ENCODE measurements at regions not wholly inside any gene's neighbourhood (a gene's known extent, or its start where the extent isn't known, plus 50 kb on each side); places are given as distances from the start of the nearest gene placed in this dataset.

DNA sequence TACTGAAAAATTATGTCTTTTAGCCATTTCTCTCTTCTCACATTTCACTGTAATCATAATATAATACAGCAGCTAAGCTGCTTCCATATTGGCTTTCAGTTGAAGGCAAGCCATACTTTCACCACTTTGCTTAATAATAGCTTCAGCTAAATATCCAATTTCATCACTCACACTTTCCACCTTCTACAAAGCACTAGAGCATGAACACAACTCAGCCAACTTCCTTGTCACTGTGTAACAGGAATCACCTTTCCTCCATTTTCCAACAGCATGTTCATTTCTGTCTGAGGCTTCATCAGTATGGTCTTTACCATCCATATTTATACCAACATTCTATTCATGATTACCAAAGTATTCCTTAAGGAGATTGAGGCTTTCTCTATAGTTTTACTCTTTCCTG is 219.8 kb upstream of the CTSO start:
- Histone ChIP-seq H3K27ac (no peak overlapping the region), H3K9me3 (no peaks in the 10 kb centered on the region), H3K36me3 (no peaks in the 10 kb centered on the region), H3K27me3 (no peaks in the 10 kb centered on the region), H3K4me3 (no peak overlapping the region), H3K4me1 (no peaks in the 10 kb centered on the region)
- ATAC-seq (no peak), DNase-seq (no peak)
- TF ChIP-seq, protein P1, sequence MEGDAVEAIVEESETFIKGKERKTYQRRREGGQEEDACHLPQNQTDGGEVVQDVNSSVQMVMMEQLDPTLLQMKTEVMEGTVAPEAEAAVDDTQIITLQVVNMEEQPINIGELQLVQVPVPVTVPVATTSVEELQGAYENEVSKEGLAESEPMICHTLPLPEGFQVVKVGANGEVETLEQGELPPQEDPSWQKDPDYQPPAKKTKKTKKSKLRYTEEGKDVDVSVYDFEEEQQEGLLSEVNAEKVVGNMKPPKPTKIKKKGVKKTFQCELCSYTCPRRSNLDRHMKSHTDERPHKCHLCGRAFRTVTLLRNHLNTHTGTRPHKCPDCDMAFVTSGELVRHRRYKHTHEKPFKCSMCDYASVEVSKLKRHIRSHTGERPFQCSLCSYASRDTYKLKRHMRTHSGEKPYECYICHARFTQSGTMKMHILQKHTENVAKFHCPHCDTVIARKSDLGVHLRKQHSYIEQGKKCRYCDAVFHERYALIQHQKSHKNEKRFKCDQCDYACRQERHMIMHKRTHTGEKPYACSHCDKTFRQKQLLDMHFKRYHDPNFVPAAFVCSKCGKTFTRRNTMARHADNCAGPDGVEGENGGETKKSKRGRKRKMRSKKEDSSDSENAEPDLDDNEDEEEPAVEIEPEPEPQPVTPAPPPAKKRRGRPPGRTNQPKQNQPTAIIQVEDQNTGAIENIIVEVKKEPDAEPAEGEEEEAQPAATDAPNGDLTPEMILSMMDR (IDR thresholded peaks at IDR 0.05 in 4 of 5, conservative IDR thresholded peaks at IDR 0.05 in 1 of 5) = no peak
- no peak for TF ChIP-seq POLR2A (IDR thresholded peaks at IDR 0.05)
- in situ Hi-C loops (cut with MboI; ENCODE audit: low sequenced_read_pairs in 4 of 4) (no loop called here), intact Hi-C loops (cut with DNase I; ENCODE audit: low total_unique reads) (no loop called here)

DNA sequence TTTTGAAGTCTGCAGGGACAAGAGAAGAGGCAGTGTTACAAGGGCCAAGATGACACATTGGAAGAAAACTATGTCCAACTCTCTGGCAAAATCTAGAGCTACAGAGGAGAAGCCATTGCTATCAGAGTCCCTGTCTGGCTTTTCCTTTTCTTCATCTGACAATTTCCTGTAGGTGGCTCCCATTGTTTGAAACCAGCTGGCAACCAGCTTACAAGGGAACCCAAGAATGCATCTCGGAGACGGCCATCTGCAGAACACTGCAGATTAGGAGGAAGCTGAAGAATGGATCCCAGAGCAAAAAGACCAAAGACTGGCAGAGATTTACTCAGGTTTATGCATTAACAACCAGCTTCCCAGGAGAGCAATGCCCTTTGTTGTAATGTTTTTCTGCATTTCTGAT is 216.2 kb upstream of the CTSO start:
- no peak overlapping the region for H3K4me3 ChIP-seq
- H3K4me1 ChIP-seq = no peaks in the 10 kb centered on the region
- no peak for DNase-seq
- H3K36me3 ChIP-seq = no peaks in the 10 kb centered on the region
- H3K9me3 ChIP-seq = no peaks in the 10 kb centered on the region
- no peak for TF ChIP-seq POLR2A (IDR thresholded peaks at IDR 0.05)
- TF ChIP-seq, protein P1 (IDR thresholded peaks at IDR 0.05 in 4 of 5, conservative IDR thresholded peaks at IDR 0.05 in 1 of 5) = no peak
- no peak for ATAC-seq
- H3K27ac ChIP-seq = no peak overlapping the region
- in situ Hi-C loops (cut with MboI; ENCODE audit: low sequenced_read_pairs in 4 of 4) = no loop called here
- H3K27me3 ChIP-seq = no peaks in the 10 kb centered on the region
- intact Hi-C loops (cut with DNase I; ENCODE audit: low total_unique reads) = no loop called here

DNA sequence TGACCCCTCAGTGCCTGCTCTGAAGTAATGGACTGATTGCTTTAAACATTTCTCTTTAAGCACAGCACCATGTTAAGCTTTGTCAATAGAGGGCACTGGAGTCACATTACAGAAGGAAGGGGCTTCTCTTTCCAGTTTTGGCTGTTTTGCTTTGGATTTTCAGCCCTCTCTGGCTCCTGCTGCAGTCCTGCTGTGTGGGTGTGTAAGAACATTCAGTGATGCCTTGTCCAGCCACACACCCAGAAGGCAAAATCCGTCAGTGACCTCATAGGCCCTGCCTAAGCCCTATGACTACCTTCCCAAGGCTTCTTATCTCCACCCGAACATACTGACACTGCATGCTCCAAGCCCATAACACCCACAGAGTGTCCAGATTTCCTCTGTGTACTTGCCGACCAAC is 215.3 kb upstream of the CTSO start:
- Histone ChIP-seq H3K9me3 (no peaks in the 10 kb centered on the region), H3K4me3 (no peak overlapping the region), H3K27ac (no peak overlapping the region), H3K27me3 (no peaks in the 10 kb centered on the region), H3K36me3 (no peaks in the 10 kb centered on the region), H3K4me1 (no peaks in the 10 kb centered on the region)
- ATAC-seq (peak in 1 of 2 donors; percentile 16), DNase-seq (no peak)
- no peak for TF ChIP-seq POLR2A (IDR thresholded peaks at IDR 0.05)
- TF ChIP-seq, protein P1 (IDR thresholded peaks at IDR 0.05 in 4 of 5, conservative IDR thresholded peaks at IDR 0.05 in 1 of 5) = no peak
- intact Hi-C loops (cut with DNase I; ENCODE audit: low total_unique reads) (no loop called here), in situ Hi-C loops (cut with MboI; ENCODE audit: low sequenced_read_pairs in 4 of 4) (no loop called here)

DNA sequence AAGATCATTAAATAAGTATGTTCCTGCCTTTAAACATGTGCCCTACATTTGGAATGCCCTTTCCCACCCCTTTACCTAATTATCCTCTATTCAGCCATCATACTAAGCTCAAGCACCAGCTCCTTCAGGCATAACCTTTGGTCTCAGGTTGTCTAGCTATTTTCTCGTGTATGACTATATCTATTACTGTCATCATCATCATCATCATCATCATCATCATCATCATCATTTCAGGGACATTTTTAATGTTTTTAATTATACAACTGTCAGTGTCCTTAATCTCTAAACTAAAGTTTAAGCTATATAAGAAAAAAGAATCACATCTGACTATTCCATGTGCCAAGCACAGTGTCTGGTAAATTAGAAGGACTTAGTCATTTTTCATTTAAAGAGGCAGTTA is 214.6 kb upstream of the CTSO start:
- H3K27ac ChIP-seq = no peak overlapping the region
- in situ Hi-C loops (cut with MboI; ENCODE audit: low sequenced_read_pairs in 4 of 4) (no loop called here), intact Hi-C loops (cut with DNase I; ENCODE audit: low total_unique reads) (no loop called here)
- no peak for ATAC-seq
- DNase-seq = no peak
- no peaks in the 10 kb centered on the region for H3K27me3 ChIP-seq
- no peaks in the 10 kb centered on the region for H3K36me3 ChIP-seq
- TF ChIP-seq, protein P1 (IDR thresholded peaks at IDR 0.05 in 4 of 5, conservative IDR thresholded peaks at IDR 0.05 in 1 of 5) = no peak
- no peak for TF ChIP-seq POLR2A (IDR thresholded peaks at IDR 0.05)
- H3K4me3 ChIP-seq = no peak overlapping the region
- no peaks in the 10 kb centered on the region for H3K9me3 ChIP-seq
- no peaks in the 10 kb centered on the region for H3K4me1 ChIP-seq

DNA sequence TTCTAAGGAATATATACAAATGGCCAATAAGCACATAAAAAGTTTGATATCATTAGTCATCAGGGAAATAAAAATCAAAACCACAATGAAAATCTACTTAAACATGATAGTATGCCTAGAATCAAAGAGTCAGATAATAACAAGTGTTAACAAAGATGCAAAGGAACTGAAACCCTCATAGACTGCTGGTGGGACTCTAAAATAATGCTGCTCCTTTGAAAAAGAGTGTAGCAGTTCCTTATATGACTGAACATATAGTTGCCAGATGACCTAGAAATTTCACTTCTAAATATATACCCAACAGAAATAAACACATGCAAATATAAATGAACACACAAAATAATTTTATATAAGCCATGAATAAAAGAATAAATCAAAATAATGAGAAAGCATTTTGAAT is 205.1 kb upstream of the CTSO start:
- in situ Hi-C loops (cut with MboI; ENCODE audit: low sequenced_read_pairs in 4 of 4) = no loop called here
- no peaks in the 10 kb centered on the region for H3K36me3 ChIP-seq
- intact Hi-C loops (cut with DNase I; ENCODE audit: low total_unique reads) = no loop called here

More for the DNA sequence above, 205.1 kb upstream of the CTSO start:
- no peaks in the 10 kb centered on the region for H3K9me3 ChIP-seq
- DNase-seq (no peak), ATAC-seq (no peak)
- H3K4me1 ChIP-seq = no peaks in the 10 kb centered on the region
- H3K27me3 ChIP-seq = no peaks in the 10 kb centered on the region
- TF ChIP-seq, protein P1 (IDR thresholded peaks at IDR 0.05 in 4 of 5, conservative IDR thresholded peaks at IDR 0.05 in 1 of 5) = no peak
- TF ChIP-seq POLR2A (IDR thresholded peaks at IDR 0.05) = no peak
- no peak overlapping the region for H3K4me3 ChIP-seq
- H3K27ac ChIP-seq = no peak overlapping the region

Measured in gastrocnemius medialis (tissue), 4 donors.